GM18868 (cell line): ENCODE measurements at regions not wholly inside any gene's neighbourhood (a gene's known extent, or its start where the extent isn't known, plus 50 kb on each side); places are given as distances from the start of the nearest gene placed in this dataset.

ENCODE experiments used
- ATAC-seq: cut with Tn5 transposase; IDR thresholded peaks from one replicate; pipeline ENCODE4 v1.9.1; 2021; ENCODE audit warnings: mild to moderate bottlenecking, moderate library complexity; ENCODE audit not compliant: unreplicated experiment

DNA sequence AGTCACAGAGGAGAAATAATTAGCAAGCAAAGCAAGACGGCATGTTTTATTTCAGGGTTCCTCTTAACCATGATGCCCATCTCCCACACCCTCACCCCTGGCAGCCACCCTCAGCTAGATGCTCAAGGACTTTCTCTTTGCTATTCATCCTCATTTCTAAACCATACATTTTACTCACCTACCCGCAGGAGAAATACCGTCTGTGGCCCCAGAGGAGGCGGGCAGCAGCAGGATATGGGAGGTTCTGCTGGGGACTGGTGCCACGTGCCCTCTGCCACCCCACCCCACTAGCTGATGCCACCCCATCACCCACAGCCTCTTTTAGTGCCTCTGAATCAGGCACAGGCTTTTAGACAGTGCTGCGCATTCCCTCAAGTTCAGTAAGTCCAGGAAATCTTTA, 168.7 kb upstream of the ITGB1 start:
- no peak for ATAC-seq

GRCh38 chr10:33125522-33126517, 167.8 kb upstream of the ITGB1 start:
- no peak for ATAC-seq

DNA sequence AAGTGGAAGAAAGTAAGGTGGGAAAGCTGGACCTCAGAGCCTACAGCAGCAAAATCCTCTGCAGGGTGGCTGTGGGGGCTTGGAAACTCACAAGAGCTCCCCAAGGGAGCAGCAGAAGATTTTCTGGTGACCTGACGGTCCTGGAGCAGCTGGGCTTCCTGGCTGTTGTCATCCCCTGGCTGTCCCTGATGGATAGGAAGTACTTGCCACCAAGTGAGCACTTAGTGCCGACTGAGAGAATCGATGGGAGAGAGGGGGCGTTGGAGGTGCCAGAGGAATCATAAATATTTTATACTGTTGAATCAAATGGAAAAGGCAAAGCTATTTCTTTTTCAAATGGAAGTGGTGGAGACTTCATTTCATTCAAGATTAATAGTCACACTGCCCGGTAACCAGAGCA, 167.1 kb upstream of the ITGB1 start:
- no peak for ATAC-seq

- no peak for ATAC-seq
Observed at GRCh38 chr10:33123680-33124079, 165.7 kb upstream of the ITGB1 start.

DNA sequence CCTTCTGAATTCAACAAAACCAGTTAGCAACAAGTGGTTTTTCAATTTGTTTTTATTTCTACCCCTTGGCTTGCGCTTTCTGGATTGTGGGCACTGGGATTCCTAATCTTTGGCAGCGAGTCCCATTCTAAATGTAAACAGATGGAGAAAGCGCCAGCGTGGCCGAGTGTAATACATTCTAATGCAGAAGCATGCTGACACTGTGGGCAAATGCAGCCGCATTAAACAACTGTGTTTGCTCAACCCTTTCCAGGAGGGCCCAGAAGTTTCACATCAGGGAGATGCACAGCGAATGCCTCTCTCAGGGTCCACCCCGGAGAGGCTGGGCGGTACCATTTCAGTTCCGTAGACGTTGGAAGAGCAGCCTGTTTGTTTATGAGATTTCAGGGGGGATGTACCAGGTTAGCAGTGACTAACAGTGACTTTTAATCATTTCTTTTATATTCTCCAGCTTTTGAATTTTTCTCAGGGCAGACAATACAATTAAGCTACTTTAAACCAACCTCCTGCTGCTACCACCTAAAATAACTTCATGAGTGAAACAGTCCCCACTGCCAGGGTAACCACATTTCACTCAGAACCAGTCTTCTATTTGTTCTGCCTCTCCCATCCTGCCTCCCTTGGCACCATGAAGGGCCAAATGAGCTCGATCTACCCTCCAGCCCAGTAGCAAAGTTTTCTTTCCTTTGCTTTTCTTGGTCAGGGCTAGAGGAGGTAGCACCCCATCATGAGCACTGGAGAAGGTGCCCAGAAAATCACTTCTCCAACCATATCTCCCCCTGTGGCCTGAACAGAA, 164.2 kb upstream of the ITGB1 start:
- no peak for ATAC-seq

GRCh38 chr10:33120700-33121099, 162.7 kb upstream of the ITGB1 start:
- ATAC-seq: peak; percentile 62

DNA sequence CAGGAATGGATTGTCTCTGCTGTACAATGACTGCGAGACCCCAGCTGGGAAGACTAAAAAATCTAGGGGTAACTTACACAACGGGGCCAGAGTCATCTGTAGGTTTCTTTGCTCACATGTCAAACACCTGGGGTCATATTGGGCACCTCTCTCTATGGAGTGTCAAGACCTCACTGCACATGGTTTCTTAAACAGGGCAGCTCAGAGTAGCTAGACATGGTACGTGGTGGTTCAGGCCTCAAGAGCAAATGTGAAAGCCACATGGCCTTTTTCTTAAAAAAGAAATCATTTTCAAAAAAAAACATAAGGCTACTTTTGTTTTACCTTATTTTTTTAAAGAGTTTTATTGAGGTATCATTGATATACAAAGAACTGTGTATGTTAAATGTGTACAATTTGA, 162.2 kb upstream of the ITGB1 start:
- no peak for ATAC-seq

DNA sequence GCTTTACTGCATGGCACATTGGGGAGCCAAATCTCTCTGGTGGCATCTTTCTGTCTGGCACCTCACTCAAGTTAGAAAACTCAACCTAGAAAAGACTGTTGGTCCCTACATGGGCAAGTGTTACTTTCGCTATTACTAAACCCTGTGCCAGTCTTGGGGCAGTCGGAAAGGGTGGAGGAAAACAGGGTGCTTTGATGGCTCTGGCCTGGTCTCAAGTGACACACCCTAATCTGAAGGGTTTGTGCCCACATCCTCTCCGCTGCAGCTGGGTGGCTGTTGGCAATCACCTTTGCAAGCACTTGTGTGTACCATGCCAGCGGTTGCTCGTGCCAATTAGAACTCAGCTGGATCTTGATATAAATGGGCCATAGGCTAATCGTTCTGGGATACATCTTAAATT, 159.8 kb upstream of the ITGB1 start:
- ATAC-seq: no peak

GRCh38 chr10:33117230-33117629, 159.2 kb upstream of the ITGB1 start:
- no peak for ATAC-seq

GRCh38 chr10:33115738-33116719, 158.0 kb upstream of the ITGB1 start:
- no peak for ATAC-seq

GRCh38 chr10:33114451-33114952, 156.5 kb upstream of the ITGB1 start:
- no peak for ATAC-seq

GRCh38 chr10:33113466-33113865, 155.4 kb upstream of the ITGB1 start:
- no peak for ATAC-seq

- no peak for ATAC-seq
Observed at GRCh38 chr10:33112831-33113455, 154.9 kb upstream of the ITGB1 start.

DNA sequence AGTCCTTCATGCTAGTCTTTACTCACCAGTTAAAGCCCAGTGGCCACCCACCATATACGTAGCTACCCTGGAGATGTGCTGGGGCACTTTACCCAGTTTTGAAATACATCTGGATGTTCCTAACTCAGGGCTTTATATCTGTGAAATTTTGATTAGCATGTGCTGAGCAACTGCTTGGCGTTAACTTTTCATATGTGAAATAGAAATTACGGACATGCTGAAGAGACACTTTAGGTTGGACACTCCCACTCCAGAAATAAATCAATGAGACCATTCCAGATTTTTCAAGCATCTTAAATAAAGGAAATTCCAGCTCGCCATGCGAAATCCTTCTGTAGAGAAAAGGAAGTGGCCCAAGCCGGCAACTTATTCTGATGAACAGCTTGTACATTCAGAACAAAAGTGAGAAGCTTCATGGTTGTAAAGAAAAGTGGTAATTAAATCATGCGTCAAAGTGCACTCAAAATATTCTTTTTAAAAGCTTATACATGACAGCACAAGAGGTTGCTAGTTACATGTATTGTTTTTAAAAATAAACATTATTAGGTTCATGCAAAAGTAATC, 153.5 kb upstream of the ITGB1 start:
- ATAC-seq: peak; percentile 69

GRCh38 chr10:33109788-33110469, 151.9 kb upstream of the ITGB1 start:
- no peak for ATAC-seq

GRCh38 chr10:33109384-33109783, 151.4 kb upstream of the ITGB1 start:
- no peak for ATAC-seq

DNA sequence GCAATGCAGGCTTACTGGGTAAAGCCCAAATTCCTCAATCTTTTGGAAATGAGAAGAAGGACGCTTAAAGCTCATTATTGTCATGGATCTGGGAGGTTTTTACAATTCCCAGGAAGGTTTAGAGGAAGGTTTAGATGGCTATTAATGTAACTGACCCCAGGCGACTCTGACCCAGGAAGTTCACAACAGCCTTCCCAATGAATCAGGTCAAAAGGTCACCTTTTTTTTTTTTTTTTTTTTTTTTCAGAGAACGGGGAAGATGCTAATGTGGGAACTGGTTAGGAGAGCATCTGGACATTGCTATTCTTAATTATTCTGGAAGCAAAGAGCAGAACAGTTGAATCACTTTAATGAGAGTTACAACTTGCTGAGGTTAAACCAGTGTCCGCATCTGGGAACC, 149.9 kb upstream of the ITGB1 start:
- no peak for ATAC-seq

DNA sequence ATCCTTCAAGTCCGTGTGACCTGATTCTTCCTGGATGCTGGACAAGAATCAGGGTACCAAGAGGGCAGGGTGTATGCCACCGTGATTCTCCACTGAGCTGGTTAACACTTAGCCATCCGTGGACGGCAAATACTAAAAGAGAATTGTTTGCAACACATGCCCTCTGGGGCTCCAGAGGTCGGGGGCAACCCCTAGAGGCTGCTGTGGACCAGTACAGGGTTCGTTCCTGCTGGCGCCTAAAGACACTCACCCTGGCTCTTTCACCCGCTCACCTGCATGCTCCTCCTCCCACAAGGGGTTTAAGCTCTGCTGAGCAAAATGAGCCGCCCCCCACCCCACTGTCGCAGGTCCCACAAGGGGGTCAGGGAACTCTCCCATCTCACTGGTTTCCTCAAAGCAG, 148.7 kb upstream of the ITGB1 start:
- no peak for ATAC-seq

DNA sequence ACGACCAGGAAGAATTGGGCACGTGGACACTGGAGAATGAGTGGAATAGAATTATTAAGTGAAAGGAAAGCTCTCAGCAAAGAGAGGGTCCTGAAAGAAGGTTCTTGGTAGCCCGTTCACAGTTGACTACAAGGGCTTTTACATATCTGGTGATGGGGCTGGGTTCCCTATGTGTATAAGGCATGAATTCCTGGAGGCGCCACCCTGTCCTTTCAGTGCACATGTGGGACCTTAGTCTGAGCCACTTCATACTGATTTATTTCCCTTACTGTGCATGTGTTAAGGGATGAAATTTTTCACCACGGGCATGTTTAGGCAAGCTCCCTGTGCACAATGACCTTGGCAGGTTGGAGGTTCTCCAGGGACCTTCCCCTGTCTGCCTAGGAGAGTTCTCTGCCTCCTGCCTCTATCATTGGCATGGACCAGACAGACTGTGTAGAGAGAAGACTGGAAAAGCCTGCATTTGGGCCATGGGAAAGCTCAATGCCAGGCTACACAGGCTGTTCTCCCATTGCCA, 145.9 kb upstream of the ITGB1 start:
- no peak for ATAC-seq
